ENCODE measurements at regions not wholly inside any gene's neighbourhood (a gene's known extent, or its start where the extent isn't known, plus 50 kb on each side); places are given as distances from the start of the nearest gene placed in this dataset.

GRCh38 chr12:102573237-102573636, 92.9 kb upstream of the IGF1 start:
- TF ChIP-seq CTCF (IDR thresholded peaks at IDR 0.05) (no peak), POLR2AphosphoS5 (IDR thresholded peaks at IDR 0.05) (no peak), POLR2A (IDR thresholded peaks at IDR 0.05) (no peak), EP300 (IDR thresholded peaks at IDR 0.05) (no peak)

Measured in gastroesophageal sphincter (tissue), 3 donors.